ENCODE measurements at regions not wholly inside any gene's neighbourhood (a gene's known extent, or its start where the extent isn't known, plus 50 kb on each side); places are given as distances from the start of the nearest gene placed in this dataset.

DNA sequence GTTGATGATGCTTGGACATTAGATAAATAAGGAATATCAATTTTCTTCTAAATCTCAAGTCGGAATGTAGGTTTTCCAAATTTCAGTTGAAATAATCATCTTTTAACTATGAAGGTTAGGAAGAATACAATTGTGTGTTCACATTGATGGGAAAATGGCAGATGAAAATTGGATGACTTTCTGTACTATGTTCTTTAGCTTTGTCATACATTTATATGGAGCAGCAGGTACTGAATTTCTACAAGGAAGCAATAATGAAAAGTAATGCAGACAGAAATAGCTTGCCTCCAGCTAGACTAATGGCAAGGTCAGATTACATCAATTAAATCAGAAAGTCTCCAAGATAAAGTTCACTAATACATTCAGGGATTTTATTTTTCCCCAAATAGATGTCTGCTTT, 1423.7 kb upstream of the PCDH20 start:
- TF ChIP-seq, protein P1, sequence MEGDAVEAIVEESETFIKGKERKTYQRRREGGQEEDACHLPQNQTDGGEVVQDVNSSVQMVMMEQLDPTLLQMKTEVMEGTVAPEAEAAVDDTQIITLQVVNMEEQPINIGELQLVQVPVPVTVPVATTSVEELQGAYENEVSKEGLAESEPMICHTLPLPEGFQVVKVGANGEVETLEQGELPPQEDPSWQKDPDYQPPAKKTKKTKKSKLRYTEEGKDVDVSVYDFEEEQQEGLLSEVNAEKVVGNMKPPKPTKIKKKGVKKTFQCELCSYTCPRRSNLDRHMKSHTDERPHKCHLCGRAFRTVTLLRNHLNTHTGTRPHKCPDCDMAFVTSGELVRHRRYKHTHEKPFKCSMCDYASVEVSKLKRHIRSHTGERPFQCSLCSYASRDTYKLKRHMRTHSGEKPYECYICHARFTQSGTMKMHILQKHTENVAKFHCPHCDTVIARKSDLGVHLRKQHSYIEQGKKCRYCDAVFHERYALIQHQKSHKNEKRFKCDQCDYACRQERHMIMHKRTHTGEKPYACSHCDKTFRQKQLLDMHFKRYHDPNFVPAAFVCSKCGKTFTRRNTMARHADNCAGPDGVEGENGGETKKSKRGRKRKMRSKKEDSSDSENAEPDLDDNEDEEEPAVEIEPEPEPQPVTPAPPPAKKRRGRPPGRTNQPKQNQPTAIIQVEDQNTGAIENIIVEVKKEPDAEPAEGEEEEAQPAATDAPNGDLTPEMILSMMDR (conservative IDR thresholded peaks at IDR 0.05), result no peak
- no peak for TF ChIP-seq ZFX (IDR thresholded peaks at IDR 0.05)

Measured in C4-2B (cell line).